Brain microvascular endothelial cell (primary cell): ENCODE measurements at regions not wholly inside any gene's neighbourhood (a gene's known extent, or its start where the extent isn't known, plus 50 kb on each side); places are given as distances from the start of the nearest gene placed in this dataset.

Source experiments
- DNase-seq: peaks from one replicate; pipeline ENCODE4 v3.0.0-alpha.2; 2020
- H3K27ac ChIP-seq: fragments of 250-450 bp; sonication (Bioruptor Pico); 2 replicates; pipeline ENCODE4 v1.5.1; 2020; ENCODE audit warnings: mild to moderate bottlenecking, moderate library complexity
- H3K27me3 ChIP-seq: fragments of 250-450 bp; sonication (Bioruptor Pico); replicated peaks from 2 replicates; pipeline ENCODE4 v1.5.1; 2020; ENCODE audit warnings: mild to moderate bottlenecking
- H3K36me3 ChIP-seq: fragments of 250-450 bp; sonication (Bioruptor Pico); replicated peaks from 2 replicates; pipeline ENCODE4 v1.5.1; 2020; ENCODE audit warnings: mild to moderate bottlenecking
- H3K4me3 ChIP-seq: 2 replicates; pipeline ENCODE4 v1.5.1; 2011; ENCODE audit warnings: low read depth, mild to moderate bottlenecking, control low read depth, low read length, moderate library complexity
- in situ Hi-C: cut with HindIII; loops from 2 replicates; pipeline ENCODE4 v1.10.0; 2017; ENCODE audit warnings: low sequenced_read_pairs, low pct_ligation_motif_present
- TF ChIP-seq, protein P1 (sequence below): IDR thresholded peaks from 2 replicates; pipeline ENCODE4 v1.5.1; 2011; ENCODE audit warnings: low read depth, mild to moderate bottlenecking, moderate library complexity, low read length, control low read depth, inconsistent platforms; ENCODE audit errors: missing control alignments

- TF ChIP-seq, protein P1, sequence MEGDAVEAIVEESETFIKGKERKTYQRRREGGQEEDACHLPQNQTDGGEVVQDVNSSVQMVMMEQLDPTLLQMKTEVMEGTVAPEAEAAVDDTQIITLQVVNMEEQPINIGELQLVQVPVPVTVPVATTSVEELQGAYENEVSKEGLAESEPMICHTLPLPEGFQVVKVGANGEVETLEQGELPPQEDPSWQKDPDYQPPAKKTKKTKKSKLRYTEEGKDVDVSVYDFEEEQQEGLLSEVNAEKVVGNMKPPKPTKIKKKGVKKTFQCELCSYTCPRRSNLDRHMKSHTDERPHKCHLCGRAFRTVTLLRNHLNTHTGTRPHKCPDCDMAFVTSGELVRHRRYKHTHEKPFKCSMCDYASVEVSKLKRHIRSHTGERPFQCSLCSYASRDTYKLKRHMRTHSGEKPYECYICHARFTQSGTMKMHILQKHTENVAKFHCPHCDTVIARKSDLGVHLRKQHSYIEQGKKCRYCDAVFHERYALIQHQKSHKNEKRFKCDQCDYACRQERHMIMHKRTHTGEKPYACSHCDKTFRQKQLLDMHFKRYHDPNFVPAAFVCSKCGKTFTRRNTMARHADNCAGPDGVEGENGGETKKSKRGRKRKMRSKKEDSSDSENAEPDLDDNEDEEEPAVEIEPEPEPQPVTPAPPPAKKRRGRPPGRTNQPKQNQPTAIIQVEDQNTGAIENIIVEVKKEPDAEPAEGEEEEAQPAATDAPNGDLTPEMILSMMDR = no peak
- in situ Hi-C loops = no loop called here
- Histone ChIP-seq H3K27ac (no peak overlapping the region), H3K27me3 (no peaks in the 10 kb centered on the region), H3K4me3 (no peak overlapping the region), H3K36me3 (no peaks in the 10 kb centered on the region)
- DNase-seq = no peak
Observed at GRCh38 chr21:24738063-24738462, 869.2 kb downstream of the MRPL39 start.

GRCh38 chr21:24737296-24737850, 869.9 kb downstream of the MRPL39 start:
- DNase-seq = no peak
- in situ Hi-C loops = no loop called here
- no peak overlapping the region for H3K27ac ChIP-seq
- H3K4me3 ChIP-seq = no peak overlapping the region
- H3K36me3 ChIP-seq = no peaks in the 10 kb centered on the region
- TF ChIP-seq, protein P1 = no peak
- H3K27me3 ChIP-seq = no peaks in the 10 kb centered on the region

GRCh38 chr21:24730661-24731060, 876.6 kb downstream of the MRPL39 start:
- H3K36me3 ChIP-seq = no peaks in the 10 kb centered on the region
- in situ Hi-C loops = no loop called here
- no peak overlapping the region for H3K4me3 ChIP-seq
- H3K27ac ChIP-seq = no peak overlapping the region
- TF ChIP-seq, protein P1 = no peak
- DNase-seq = no peak
- H3K27me3 ChIP-seq = no peaks in the 10 kb centered on the region

DNA sequence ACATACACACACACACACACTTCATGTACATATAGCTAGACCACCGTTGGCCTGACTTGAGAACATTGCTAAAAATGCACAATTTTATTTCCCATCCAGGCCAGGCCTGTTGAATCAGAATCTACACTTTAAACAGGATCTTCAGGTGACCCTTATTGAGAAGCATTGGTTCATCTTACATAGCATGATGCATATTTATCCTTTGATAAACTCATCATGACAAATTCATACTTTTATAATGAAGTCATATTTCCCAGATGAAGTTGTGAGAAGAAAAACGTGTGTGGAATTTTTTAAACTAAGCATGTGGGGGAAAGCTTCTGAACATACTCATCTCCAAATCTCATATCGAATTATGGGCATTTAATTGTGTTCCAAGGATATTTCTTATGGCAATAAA, 877.7 kb downstream of the MRPL39 start:
- in situ Hi-C loops = no loop called here
- DNase-seq = no peak
- H3K36me3 ChIP-seq = no peaks in the 10 kb centered on the region
- TF ChIP-seq, protein P1 = no peak
- no peak overlapping the region for H3K4me3 ChIP-seq
- H3K27me3 ChIP-seq = no peaks in the 10 kb centered on the region
- no peak overlapping the region for H3K27ac ChIP-seq

DNA sequence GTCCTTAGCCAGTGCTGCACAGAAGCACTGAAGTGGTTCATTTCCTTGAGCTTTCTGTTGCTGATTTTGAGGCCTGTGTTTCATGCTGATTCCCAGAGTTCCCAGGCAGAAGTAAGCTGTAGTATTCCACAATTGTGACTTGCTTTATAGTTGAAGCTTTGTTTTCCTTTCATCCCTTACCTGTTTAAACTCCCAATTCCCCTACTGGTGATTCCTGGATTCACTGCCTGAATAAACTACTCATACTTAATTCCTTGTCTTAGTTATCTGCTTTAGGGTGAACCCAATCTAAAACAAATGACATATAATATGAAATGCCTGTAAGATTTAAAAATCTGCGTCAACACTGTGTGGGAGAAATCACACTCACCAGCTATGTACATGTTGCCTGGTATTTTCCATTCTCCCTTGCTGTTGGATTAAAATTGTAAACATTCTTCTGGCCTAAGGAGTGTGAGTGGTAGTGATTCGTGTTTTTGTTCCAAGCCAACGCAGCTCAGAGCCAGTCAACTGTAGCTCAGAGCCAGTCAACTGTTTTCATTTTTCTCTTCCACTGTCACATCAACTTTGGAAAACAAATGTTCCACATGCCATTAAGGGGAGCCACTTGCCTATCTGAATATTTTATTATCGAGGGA, 879.4 kb downstream of the MRPL39 start:
- in situ Hi-C loops = no loop called here
- Histone ChIP-seq H3K27me3 (no peaks in the 10 kb centered on the region), H3K4me3 (no peak overlapping the region), H3K27ac (no peak overlapping the region), H3K36me3 (no peaks in the 10 kb centered on the region)
- TF ChIP-seq, protein P1 = no peak
- DNase-seq = no peak
